NOMO-1 treated with dmso at 0.1 percent for 144 hours (cell line): ENCODE measurements at regions not wholly inside any gene's neighbourhood (a gene's known extent, or its start where the extent isn't known, plus 50 kb on each side); places are given as distances from the start of the nearest gene placed in this dataset.

Source experiments
- DNase-seq: peaks from one replicate; lab custom pipeline; 2025; ENCODE audit not compliant: unreplicated experiment; lab: John Stamatoyannopoulos, UW

GRCh38 chr13:78787190-78787589 is 128.2 kb upstream of the OBI1 start:
- peak; percentile 9 for DNase-seq

DNA sequence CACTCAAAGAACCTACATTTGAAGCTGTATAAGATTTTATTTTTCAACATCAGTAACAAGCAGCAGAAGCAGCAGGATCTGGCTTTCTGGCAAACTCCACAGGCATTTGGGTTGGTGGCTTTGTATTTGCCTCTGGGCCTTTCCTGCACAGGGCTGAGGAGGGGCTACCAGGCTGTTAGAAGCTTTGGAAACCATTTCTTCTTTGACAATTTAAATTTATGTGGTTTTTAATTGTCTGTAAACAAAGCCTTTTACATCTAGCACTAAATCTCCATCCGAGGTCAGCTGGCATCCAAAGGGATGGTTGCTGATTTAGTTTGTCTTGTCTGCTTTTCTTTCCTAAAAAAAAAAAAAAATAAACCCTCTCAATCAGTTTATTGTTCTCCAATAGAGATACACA is 127.5 kb upstream of the OBI1 start:
- no peak for DNase-seq

- DNase-seq, result no peak
These were observed 126.8 kb upstream of the OBI1 start for GRCh38 chr13:78785764-78786163.

- DNase-seq, result no peak
These were observed 125.2 kb upstream of the OBI1 start for GRCh38 chr13:78784014-78784750.

GRCh38 chr13:78780708-78781107 is 121.8 kb upstream of the OBI1 start:
- no peak for DNase-seq

GRCh38 chr13:78779608-78780007 is 120.7 kb upstream of the OBI1 start:
- no peak for DNase-seq

DNA sequence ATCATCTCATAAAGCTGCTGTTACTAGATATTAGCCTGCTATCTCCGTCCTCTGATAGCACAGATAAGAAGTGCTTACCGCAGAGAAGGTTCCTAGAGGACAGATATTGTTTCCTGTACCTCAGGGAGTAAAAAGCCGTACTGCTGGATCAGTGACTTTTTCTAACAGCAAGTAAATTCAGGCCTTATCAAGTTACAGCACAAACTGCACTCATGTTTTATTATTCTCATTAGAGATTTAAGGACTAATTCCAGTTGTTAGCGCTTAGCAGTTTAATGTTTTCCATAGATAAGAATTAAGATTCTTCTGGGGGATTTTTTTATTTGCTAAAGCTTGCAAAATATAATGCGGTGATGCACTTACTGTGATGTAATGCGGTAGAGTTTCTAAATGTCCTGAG is 119.0 kb upstream of the OBI1 start:
- no peak for DNase-seq

DNA sequence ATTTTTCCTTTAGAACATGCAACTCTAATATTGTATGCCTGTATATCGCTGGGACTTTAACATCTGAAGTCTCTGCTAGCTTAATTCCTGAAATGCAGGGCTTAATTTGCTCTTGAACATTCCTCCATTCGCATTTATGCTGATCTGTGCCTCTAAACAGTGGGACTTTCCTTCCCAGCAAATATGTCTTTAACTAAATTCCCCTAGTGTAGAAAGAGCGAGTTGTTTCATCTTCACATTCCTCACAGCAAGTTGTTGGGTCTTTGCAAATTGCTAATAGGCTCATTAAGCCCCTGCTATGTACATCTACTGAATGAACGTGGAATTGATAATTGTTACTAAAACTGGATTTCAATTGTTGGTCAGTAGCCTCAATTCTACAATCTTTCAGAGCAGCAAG is 118.4 kb upstream of the OBI1 start:
- no peak for DNase-seq

DNA sequence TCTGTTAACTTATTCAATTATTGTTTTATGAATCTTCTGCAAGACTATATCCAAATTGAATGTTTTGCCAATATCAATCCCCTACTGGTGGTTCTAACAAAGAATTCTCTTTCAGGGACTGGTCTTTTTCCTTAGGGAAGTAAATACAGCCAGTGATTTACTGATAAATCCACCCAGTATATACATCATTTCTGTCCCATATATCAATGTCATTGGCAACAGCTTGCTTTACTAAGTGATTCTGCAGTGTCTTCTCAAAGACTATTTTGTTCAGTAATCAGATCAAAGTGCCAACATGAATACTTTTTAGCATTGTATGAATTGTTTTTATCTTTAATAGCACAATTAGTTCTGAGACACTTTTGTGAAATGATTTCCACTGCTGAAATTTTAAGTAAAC is 114.0 kb upstream of the OBI1 start:
- DNase-seq, result no peak

- peak; percentile 44 for DNase-seq
These were observed 111.6 kb upstream of the OBI1 start for GRCh38 chr13:78770601-78771000.

- no peak for DNase-seq
These were observed 110.0 kb upstream of the OBI1 start for GRCh38 chr13:78768950-78769349.

GRCh38 chr13:78764665-78765064 is 105.7 kb upstream of the OBI1 start:
- DNase-seq, result no peak

GRCh38 chr13:78762825-78763224 is 103.9 kb upstream of the OBI1 start:
- no peak for DNase-seq

DNA sequence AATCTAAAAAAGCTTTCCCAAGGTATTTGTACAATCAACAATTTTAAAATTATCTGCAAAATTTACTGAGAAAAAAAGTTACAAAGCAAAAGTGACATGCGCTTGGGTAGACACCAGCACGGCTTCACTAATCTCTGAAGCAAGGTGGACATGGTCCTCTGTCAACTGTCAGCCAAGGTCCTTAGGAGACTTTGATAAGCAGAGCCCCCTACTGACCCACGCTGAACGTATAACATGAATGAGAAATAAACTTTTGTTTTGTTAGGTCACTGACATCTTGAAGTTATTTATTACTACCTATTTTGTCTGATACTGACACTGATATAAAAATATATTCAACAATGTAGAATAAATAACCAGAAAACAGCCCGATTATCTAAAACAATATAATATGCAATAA is 100.7 kb upstream of the OBI1 start:
- DNase-seq, result no peak

DNA sequence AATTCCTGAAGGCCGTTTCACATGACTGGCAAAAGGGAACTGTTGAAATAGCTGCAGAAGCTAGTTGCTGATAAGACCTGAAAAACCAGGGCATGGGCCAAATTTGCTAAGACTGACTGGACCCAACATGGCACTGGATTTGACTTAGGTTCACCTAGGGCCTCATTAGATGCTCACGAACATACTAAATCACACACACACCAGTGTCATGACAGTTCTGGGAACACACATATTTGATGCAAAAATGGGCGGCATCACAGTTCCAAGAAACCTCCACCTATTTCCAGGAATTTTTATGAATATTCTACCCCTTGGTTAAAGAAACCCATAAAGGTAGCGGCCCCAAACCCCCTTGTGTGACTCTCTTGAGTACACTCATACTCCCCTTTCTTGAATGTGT is 99.6 kb upstream of the OBI1 start:
- no peak for DNase-seq

DNA sequence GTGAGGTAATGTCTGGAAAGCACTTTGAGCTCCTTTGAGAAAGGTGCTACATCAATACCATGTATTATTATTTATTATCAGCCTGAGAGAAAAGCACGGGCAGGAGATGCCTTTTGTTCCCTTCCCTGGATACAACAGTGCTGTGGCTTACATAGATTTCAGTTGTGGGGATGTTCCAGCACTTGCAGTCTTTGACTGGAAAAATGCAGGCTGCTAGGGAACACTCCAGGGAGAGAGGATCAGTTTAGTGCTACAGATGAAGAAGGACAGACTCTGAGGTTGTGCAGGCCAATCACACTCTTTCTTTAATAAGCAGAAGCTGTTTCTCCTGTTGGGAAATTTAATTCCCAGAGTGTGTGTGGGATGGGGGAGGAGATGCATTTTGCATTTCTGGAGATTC is 94.5 kb upstream of the OBI1 start:
- no peak for DNase-seq

DNA sequence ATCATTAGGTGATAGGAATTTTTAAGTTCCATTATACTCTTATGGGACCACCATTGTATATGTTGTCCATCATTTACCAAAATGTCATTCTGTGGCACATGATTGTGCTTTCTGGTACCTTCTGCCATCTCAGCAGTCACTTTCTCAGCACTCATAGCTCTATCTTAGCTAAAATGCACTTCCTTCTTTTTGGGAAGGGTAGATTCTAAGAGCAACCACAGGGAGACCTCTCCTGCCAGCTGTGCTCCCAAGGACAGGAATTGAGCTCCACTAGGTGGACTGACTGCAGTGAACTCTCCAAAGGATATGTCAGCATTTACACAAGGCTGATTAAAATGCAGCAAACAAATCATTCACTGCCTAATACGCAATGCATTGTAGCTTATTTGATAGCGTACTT is 91.8 kb upstream of the OBI1 start:
- DNase-seq, result no peak

GRCh38 chr13:78743973-78744372 is 85.0 kb upstream of the OBI1 start:
- DNase-seq, result no peak

DNA sequence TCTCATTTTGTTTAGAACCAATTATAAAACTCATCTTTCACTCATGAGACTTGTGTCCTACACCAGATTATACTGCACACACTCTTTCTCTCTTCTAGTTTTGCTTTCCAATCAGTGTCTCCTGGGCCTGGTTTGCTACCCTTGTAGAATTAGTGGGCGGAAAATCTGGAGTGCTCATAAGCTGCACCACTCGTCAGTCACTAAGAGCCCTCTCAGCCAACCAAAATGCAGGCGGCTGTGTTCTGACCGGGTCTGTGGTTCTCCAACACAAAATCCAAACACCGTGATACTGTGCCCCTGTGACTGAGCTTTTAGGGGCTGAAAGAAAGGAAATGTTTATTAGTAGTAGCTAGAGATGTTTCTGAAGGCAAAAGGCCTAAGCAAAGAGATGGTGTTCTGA is 83.7 kb upstream of the OBI1 start:
- DNase-seq, result no peak

DNA sequence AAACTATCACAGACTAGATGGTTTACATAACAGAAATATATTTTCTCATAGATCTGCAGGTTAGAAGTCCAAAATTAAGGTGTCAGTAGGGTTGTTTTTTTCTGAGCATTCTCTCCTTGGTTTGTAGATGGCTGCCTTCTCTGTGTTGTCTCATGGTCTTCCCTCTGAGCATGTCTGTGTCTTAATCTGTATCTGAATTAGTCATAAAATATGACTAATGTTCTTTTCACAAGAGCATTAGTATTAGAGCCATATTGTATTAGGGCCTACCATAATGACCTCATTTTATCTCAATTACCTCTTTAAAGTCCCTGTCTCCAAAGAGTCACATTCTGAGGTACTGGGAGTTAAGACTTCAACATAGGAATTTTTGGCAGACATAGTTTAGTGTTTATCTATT is 77.2 kb upstream of the OBI1 start:
- DNase-seq, result no peak

DNA sequence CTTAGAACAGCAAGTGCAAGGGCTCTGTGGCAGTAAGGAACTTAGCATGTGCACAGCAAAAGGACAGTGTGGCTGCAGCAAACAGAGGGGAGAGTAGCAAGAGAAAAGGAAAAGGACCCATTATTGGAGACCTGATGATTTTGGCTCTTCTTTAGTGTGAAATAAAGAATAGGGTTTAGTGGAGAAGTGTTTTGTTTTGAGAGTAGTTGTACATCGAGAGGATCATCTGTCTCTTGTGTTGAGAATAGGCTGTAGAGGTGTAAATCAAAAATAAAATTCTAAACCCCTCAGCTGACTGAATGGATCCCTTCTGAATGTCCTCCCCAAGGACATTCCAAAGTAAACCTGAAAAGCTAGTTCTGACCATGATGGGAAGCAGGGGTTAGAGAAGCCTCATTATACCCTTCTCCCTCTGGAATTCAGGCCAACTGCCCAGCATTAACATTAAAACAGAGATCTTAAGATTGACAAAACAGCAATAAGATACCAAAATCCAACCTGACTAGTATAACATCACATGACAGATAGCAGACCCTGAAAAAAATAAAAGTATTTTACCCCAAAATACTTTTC is 73.6 kb upstream of the OBI1 start:
- DNase-seq, result no peak

GRCh38 chr13:78722700-78723099 is 63.7 kb upstream of the OBI1 start:
- no peak for DNase-seq

GRCh38 chr13:78719367-78719766 is 60.4 kb upstream of the OBI1 start:
- DNase-seq, result no peak
